Activated CD8-positive, alpha-beta T cell treated with anti-CD3 and anti-CD28 coated beads for 36 hours (primary cell): ENCODE measurements at regions not wholly inside any gene's neighbourhood (a gene's known extent, or its start where the extent isn't known, plus 50 kb on each side); places are given as distances from the start of the nearest gene placed in this dataset.

Source experiments
- ATAC-seq: fragments of 200-7000 bp; cut with Tn5 transposase; one replicate; pipeline ENCODE4 v1.10.0; 2021; ENCODE audit warnings: mild to moderate bottlenecking, moderate library complexity
- CTCF ChIA-PET: fragments of 350-600 bp; sonication (Branson Sonifier 250); formaldehyde crosslinking; loops from one replicate; lab custom pipeline; 2021; ENCODE audit warnings: antibody characterized with exemption; lab: Charles Lee
- POLR2A ChIA-PET: fragments of 350-600 bp; sonication (Branson Sonifier 250); formaldehyde crosslinking; loops from one replicate; lab custom pipeline; 2021; ENCODE audit warnings: antibody characterized with exemption; lab: Charles Lee
- DNase-seq: peaks from one replicate; pipeline ENCODE4 v3.0.0-alpha.2; 2020
- H3K27ac Mint-ChIP-seq: one replicate; pipeline ENCODE4 v1.8.0; 2021; ENCODE audit warnings: mild to moderate bottlenecking, mixed read lengths
- H3K27me3 Mint-ChIP-seq: one replicate; pipeline ENCODE4 v1.8.0; 2021; ENCODE audit warnings: mixed read lengths
- H3K36me3 Mint-ChIP-seq: one replicate; pipeline ENCODE4 v1.8.0; 2021; ENCODE audit warnings: low read depth, mixed read lengths
- H3K4me1 Mint-ChIP-seq: one replicate; pipeline ENCODE4 v1.8.0; 2021; ENCODE audit warnings: low read depth, mixed read lengths
- H3K4me3 Mint-ChIP-seq: one replicate; pipeline ENCODE4 v1.8.0; 2021; ENCODE audit warnings: mild to moderate bottlenecking, moderate library complexity, mixed read lengths
- H3K9me3 Mint-ChIP-seq: one replicate; pipeline ENCODE4 v1.8.0; 2021; ENCODE audit warnings: mixed read lengths
- intact Hi-C: fragments of 100-400 bp; cut with micrococcal nuclease; formaldehyde crosslinking; loops from one replicate; pipeline ENCODE4 v1.10.0; 2022
- TF ChIP-seq, protein P1 (sequence below): fragments of 200-600 bp; IDR thresholded peaks from one replicate; pipeline ENCODE4 v1.8.0; 2022; ENCODE audit warnings: antibody characterized with exemption, mild to moderate bottlenecking

GRCh38 chr1:58887059-58887458 is 103.2 kb upstream of the JUN start:
- peaks cover 47% of the 10 kb centered on the region for H3K4me1 Mint-ChIP-seq
- ChIA-PET POLR2A (no interaction called here), CTCF (no interaction called here)
- DNase-seq (no peak), ATAC-seq (no peak)
- TF ChIP-seq, protein P1, sequence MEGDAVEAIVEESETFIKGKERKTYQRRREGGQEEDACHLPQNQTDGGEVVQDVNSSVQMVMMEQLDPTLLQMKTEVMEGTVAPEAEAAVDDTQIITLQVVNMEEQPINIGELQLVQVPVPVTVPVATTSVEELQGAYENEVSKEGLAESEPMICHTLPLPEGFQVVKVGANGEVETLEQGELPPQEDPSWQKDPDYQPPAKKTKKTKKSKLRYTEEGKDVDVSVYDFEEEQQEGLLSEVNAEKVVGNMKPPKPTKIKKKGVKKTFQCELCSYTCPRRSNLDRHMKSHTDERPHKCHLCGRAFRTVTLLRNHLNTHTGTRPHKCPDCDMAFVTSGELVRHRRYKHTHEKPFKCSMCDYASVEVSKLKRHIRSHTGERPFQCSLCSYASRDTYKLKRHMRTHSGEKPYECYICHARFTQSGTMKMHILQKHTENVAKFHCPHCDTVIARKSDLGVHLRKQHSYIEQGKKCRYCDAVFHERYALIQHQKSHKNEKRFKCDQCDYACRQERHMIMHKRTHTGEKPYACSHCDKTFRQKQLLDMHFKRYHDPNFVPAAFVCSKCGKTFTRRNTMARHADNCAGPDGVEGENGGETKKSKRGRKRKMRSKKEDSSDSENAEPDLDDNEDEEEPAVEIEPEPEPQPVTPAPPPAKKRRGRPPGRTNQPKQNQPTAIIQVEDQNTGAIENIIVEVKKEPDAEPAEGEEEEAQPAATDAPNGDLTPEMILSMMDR: no peak
- H3K9me3 Mint-ChIP-seq: no peaks in the 10 kb centered on the region
- H3K27ac Mint-ChIP-seq: no peak overlapping the region
- intact Hi-C loops: no loop called here
- H3K4me3 Mint-ChIP-seq: no peak overlapping the region
- no peaks in the 10 kb centered on the region for H3K36me3 Mint-ChIP-seq
- no peaks in the 10 kb centered on the region for H3K27me3 Mint-ChIP-seq

DNA sequence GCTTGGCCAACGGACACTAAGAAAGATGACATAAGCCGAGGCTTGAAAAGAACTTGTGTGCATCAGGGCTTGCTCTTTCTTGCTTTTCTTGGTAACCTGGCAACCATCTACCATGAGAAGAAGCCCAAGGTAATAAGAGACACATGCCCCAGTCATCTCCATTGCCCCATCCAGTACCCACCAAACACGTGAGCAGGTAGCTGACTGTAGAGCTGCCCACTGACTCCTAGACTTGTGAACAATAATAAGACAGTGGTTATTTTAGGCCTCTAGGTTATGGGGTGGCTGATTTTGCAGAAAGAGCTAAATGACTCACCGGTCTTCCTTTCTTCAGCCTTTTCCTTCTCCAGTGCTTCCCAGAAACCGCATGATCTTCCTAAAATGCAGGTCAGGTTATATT is 105.0 kb upstream of the JUN start:
- CTCF ChIA-PET: interaction anchor here (1.0 kb wide), 1 partner anchor 12 kb away, joined by 3 read pairs; no protein-coding TSS in a partner anchor
- intact Hi-C loops: no loop called here
- H3K36me3 Mint-ChIP-seq: no peaks in the 10 kb centered on the region
- H3K27ac Mint-ChIP-seq: no peak overlapping the region
- no peaks in the 10 kb centered on the region for H3K27me3 Mint-ChIP-seq
- no peak overlapping the region for H3K4me3 Mint-ChIP-seq
- TF ChIP-seq, protein P1: no peak
- ATAC-seq: no peak
- POLR2A ChIA-PET: no interaction called here
- peaks cover 43% of the 10 kb centered on the region for H3K4me1 Mint-ChIP-seq
- no peaks in the 10 kb centered on the region for H3K9me3 Mint-ChIP-seq
- DNase-seq: no peak

DNA sequence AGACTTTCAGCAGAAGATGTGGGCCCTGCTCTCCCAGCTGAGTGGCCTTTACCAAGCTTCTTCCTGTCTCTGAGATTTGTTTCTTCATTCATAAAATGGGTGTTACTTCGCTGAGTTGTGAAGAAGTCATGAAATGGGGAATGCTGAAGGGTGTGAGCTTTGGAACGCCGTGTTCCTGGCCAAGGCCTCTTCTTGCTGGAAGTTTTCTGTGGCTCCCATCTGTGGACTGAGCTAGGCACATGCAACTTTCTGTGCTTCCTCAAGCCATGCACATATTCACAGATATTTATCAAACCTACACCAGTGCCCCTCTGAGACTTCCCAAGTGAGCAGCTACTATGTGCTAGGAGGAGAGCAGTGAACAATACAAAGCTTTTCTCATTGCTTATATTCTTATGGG is 106.3 kb upstream of the JUN start:
- ChIA-PET POLR2A (no interaction called here), CTCF (no interaction called here)
- intact Hi-C loops: no loop called here
- Mint-ChIP-seq H3K27ac (no peak overlapping the region), H3K4me3 (no peak overlapping the region), H3K4me1 (peaks cover 39% of the 10 kb centered on the region), H3K9me3 (no peaks in the 10 kb centered on the region), H3K36me3 (no peaks in the 10 kb centered on the region), H3K27me3 (no peaks in the 10 kb centered on the region)
- ATAC-seq (no peak), DNase-seq (no peak)
- TF ChIP-seq, protein P1: no peak

GRCh38 chr1:58890609-58891008 is 106.8 kb upstream of the JUN start:
- POLR2A ChIA-PET: interaction anchor here (0.7 kb wide), 1 partner anchor 12 kb away, joined by 3 read pairs; no protein-coding TSS in a partner anchor

GRCh38 chr1:58891347-58891746 is 107.5 kb upstream of the JUN start:
- no peak overlapping the region for H3K4me3 Mint-ChIP-seq
- TF ChIP-seq, protein P1: no peak
- CTCF ChIA-PET: no interaction called here
- intact Hi-C loops: no loop called here
- H3K27me3 Mint-ChIP-seq: no peaks in the 10 kb centered on the region
- H3K27ac Mint-ChIP-seq: no peak overlapping the region
- POLR2A ChIA-PET: interaction anchor here (0.7 kb wide), 1 partner anchor 12 kb away, joined by 3 read pairs; no protein-coding TSS in a partner anchor
- DNase-seq: no peak
- ATAC-seq: no peak
- no peaks in the 10 kb centered on the region for H3K9me3 Mint-ChIP-seq
- H3K4me1 Mint-ChIP-seq: peaks cover 29% of the 10 kb centered on the region
- no peaks in the 10 kb centered on the region for H3K36me3 Mint-ChIP-seq

More at GRCh38 chr1:58890609-58891008, 106.8 kb upstream of the JUN start:
- Mint-ChIP-seq H3K4me1 (peaks cover 37% of the 10 kb centered on the region), H3K4me3 (no peak overlapping the region), H3K27me3 (no peaks in the 10 kb centered on the region), H3K9me3 (no peaks in the 10 kb centered on the region), H3K27ac (no peak overlapping the region), H3K36me3 (no peaks in the 10 kb centered on the region)
- ATAC-seq (no peak), DNase-seq (no peak)
- TF ChIP-seq, protein P1: no peak
- intact Hi-C loops: no loop called here
- CTCF ChIA-PET: no interaction called here
